ENCODE measurements at regions not wholly inside any gene's neighbourhood (a gene's known extent, or its start where the extent isn't known, plus 50 kb on each side); places are given as distances from the start of the nearest gene placed in this dataset.
"Not testable (repeated sequence)": the region's sequence is repeated elsewhere in the genome, so short reads cannot be mapped to it uniquely, and the experiment has no call there.

DNA sequence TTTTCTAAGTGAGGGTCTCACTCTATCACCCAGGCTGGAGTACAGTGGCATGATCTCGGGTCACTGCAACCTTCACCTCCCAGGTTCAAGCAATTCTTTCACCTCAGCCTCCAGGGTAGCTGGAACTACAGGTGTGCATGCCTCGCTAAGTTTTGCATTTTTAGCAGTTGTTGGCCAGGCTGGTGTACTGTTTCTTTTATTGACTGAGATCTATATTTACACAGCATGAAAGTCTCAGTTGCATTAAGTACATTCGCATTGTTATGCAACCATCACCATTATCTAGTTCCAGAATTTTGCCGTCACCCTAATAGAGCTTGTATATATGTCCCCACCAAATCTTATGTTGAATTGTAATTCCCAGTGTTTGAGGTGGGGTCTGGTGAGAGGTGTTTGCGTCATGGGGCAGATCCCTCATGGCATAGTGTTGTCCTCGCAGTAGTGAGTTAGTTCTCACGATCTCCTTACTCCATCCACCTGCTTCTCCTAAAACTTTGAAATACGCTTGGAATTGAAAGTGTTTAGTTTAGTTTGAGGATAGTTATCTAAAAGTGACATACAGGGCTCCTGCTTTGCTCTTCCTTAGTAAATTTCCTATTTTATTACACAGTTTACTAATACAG is 101.3 kb downstream of the SYT15B start:
- TF ChIP-seq POLR2A, CTCF, POLR2AphosphoS5 (IDR thresholded peaks at IDR 0.05): not testable (repeated sequence)

Measured in sigmoid colon (tissue), 4 donors.